A172 (cell line): ENCODE measurements at regions not wholly inside any gene's neighbourhood (a gene's known extent, or its start where the extent isn't known, plus 50 kb on each side); places are given as distances from the start of the nearest gene placed in this dataset.
A peak's percentile ranks its signal among the peaks of the same experiment; 100 is the strongest.

Source experiments
- DNase-seq: peaks from one replicate; pipeline ENCODE4 v3.0.0-alpha.2; 2015; ENCODE audit warnings: low spot score

DNA sequence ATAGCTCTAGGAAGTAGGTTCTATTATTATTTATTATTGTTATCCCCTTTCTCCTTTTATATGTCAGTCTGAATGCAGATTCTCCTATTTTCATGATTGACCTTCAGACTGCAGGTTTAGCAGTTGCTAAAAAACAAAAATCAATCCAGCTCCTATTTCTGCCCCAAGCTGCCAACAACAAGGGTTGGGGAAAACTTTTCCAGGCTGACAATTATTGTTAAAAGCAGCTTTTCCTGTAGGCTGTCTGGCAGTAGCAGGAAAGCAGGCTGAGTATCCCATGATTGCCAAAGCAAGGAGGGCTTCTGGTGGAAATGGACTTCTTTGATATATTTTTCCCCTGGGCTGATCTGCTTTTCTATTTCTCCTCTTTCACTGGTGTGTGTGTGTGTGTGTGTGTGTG lies 78.0 kb upstream of the CTLA4 start:
- no peak for DNase-seq

GRCh38 chr2:203790134-203790852 lies 77.3 kb upstream of the CTLA4 start:
- DNase-seq = no peak

DNA sequence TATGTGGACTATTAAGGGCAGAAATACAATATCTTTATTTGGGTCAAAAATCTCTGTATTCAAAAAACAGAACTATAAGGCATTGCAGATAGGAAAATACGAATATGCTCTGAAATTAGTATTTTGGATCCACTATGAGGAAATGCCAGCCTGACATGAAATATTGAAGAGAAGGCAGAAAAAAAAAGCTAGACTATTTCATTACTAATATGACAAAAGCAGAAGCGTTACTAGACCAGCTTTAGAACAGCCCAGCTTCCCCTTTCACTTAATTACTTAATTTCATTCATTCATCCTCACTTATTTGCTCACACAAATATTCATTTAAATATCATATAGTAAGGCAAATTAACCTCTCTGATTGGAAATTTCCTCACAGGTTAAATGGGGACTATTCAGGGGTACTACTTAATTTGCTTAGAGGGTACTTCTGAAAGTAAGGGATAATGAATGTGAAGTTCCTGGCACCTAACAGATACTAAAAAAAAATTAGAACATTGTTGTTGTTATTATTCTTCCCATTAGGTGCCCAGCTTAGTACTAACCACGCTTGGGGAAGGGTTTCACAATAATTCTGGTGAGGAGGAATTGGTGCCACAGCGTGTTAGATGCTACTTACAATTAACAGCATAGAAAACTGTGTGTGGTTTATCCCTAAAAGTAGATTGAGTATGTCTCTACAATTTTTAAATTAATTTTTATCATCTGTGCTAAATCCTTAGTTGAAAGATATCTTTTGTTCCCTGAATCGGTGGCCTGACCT lies 71.1 kb upstream of the CTLA4 start:
- DNase-seq = no peak

- no peak for DNase-seq
These were observed 70.3 kb upstream of the CTLA4 start for GRCh38 chr2:203797276-203797675.

DNA sequence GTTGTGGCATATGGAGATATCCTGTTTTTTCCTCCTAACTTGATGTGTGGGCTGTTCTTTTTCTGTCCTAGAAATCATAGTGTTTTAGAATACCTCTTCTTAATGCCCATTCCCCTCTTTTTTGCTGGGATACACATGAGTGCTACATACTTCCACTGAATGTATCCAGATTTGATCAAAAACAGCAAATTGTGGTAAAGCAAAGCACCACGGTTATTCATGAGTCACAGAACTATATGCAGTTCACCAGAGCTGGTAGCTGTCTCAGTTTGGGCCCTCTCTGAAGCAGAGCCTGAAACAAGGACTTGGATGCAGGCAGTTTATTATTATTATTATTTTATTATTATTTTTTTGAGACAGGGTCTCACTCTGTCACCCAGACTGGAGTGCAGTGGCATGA lies 69.9 kb upstream of the CTLA4 start:
- DNase-seq = no peak

DNA sequence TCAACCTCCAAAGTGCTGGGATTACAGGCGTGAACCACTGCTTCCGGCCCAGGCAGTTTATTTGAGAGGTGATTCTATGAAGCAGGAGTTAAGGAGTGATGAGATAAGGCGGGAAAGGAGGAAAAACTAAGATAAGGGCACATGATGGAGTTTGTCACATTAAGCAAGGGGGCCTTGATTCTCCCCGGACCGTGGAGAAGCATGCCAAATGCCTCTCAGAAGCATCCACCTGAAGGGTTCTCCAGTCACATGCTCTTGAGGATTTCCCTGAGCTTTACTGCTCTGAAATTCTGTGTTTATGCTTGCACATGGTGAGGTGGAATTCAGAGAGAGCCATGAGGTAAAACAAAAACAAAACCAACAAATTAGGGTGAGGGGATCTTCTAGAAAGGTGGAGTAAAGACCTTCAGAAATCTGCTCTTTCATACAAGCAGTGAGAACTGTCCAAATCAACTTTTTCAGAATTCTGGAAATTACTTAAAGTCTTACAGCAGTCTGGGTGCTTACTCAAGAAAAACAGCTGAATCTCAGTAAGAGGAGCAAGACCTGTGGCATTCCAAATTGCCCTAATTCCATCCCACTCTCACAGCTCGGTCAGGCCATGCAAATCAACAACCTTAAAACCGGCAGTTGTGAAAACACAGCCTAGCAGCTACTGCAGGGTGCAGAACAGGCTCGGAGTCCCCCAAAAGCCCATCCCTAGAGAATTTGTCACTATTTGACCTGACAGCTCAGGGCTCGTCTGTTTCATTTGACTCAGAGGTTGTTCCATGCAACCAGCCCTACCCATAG lies 69.1 kb upstream of the CTLA4 start:
- no peak for DNase-seq

DNA sequence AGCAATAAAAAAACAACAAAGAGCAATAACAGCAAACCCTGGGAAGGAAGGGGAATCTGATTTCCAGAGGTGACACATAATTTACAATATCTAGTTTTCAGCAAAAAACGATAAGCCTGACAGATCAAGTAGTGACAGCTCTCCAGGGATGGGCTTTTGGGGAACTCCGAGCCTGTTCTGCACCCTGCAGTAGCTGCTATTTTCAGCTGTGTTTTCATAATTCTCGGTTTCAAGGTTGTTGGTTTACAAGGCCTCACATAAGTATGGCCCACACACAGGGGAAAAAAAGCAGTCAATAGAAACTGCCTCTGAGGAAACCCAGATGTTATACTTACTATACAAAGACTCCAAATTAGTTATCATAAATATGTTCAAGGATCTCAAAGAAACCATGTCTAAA lies 67.7 kb upstream of the CTLA4 start:
- DNase-seq = no peak

GRCh38 chr2:203800783-203801182 lies 66.8 kb upstream of the CTLA4 start:
- no peak for DNase-seq

- DNase-seq = peak; percentile 71
These were observed 65.1 kb upstream of the CTLA4 start for GRCh38 chr2:203802342-203803052.

DNA sequence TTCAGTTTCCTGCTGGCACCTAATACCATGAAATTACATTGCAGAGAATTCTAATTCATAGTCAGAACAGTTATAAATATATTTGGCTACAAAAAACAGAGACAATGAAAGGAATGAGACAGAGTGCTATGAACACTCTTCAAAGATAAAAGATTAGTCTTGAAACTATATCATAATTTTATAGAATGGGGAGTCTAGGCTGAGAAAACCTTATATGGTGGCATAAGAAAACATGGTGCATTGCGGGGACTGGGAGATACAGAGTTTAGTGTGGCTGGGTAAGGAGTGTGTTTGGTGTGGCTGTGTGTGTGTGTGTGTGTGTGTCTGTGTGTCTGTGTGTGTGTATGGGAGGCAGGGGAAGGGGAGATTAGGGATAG lies 64.5 kb upstream of the CTLA4 start:
- DNase-seq = no peak

DNA sequence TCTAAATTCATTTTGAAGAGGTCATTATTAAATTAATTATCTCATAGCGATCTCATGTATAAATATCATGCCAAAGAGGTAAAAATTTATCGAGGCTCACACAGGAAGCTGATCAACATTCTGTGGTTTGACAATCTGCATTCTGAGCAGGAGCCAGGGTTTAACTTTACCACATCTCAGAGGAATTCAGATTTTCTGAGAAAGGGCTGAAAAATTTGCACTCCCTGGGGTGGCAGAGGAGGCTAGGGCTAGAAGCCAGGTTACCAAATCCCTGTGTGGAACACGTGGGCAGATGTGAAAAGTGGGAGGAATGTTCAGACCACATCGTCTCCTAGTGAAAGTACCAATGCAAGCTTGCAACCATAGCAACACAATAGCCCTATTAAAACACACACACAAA lies 63.5 kb upstream of the CTLA4 start:
- peak; percentile 95 for DNase-seq

DNA sequence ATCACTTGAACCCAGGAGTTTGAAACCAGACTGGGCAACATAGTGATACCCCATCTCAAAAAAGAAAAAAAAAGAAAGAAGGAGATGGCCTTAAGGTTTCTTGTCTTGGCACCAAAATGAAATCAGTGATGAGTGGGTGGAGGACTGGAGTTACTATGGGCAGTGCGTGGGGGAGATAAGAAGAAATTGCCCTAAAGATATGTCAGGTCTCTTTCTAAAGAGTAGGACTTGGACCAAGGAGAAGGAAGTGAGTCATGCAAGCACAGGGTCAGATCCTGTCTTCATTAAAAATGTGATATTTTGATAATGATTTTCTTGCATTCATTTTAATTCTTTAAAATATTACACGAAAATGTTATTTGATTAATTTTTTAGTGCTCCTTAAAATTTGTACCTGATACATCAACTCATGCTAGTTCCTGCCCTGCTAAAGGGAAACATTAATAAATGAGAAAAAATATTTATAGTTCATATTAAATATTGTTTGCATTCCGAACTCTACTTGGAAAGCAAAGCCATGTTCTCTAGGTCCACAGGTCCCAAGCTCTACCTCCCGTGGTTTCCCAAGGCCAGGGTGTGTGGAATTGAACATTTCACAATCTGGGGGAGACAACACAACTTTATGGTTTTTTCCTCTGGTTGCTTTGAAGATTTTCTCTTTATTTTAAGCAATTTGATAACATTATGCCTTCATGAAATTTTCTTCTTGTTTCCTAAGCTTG lies 62.6 kb upstream of the CTLA4 start:
- DNase-seq = peak; percentile 63

DNA sequence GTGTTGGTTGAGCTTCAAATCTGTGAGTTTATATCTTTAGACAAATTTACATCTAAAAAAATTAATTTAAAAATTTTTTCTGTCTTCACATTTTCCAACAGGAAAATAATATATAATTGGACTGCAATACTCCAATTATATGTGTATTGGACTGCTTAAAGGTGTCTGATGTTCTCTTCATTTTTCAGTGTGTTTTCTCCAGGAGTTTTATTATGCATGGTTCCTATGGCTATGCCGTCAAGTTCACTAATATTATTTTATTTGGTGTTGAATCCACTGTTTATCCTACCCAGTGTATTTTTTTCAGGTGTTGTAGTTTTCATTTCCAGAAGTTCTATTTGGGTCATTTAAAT lies 62.1 kb upstream of the CTLA4 start:
- DNase-seq = no peak

GRCh38 chr2:203806761-203807160 lies 60.8 kb upstream of the CTLA4 start:
- DNase-seq = no peak

GRCh38 chr2:203808046-203808750 lies 59.4 kb upstream of the CTLA4 start:
- peak; percentile 98 for DNase-seq

DNA sequence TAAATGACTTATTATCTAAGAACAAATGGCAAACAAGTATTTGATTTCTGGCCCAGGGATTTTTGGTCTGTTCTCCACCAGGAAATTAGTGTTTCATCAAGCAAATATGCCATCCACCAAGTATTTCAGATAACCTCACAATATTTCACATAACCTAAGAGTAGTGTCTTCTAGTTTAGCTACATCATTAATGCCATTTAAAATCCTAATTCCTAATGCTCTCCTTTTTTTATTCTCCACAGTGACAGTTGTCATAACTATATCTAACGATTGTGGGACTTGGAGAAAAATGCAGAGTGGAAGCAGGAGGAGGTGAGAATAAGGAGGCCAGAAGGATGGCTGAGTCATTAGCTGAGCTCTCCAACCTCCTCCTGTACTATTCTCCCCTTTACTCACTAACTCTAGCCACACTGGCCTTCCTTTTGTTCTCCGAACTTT lies 58.5 kb upstream of the CTLA4 start:
- peak; percentile 81 for DNase-seq

GRCh38 chr2:203809991-203810510 lies 57.5 kb upstream of the CTLA4 start:
- DNase-seq = no peak

DNA sequence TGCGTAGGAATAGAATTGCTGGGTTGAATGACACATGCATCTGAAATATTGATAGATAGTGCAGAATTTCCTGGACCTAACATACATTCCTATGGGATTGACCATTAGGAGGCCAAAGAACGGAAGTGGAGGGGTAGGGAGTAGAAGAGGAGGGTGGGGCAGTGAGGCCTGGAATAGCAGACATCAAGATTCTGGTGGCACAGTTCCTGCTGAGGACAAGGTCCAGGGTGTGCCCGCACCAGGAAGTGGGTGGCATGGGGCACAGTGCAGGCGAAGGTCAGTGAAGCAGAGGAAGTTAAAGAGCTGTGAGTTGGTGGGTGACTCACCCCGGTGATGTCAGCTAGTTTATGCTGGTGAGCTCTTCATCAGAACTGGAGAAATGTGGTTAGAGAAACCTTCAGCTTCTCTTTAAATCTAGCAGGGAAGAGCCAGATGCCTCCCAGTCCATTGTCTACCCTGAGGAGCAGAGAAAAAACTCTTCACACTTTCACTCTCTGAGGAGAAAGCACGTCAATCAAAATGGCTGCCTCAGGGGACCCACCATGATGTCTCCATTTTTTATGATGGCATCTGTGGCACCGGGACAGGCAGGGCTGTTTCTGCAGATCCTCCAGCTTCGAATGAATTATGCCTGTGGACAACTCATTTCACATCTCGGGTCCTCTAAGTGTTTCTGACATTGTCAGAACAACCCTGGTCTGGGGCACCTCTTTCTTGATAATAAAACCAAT lies 55.9 kb upstream of the CTLA4 start:
- peak; percentile 100 for DNase-seq

- no peak for DNase-seq
These were observed 55.0 kb upstream of the CTLA4 start for GRCh38 chr2:203812294-203813221.
